GM12872 (cell line): ENCODE measurements at regions not wholly inside any gene's neighbourhood (a gene's known extent, or its start where the extent isn't known, plus 50 kb on each side); places are given as distances from the start of the nearest gene placed in this dataset.

ENCODE experiments used
- CTCF ChIP-seq: IDR thresholded peaks from 3 replicates; pipeline ENCODE4 v1.5.1; 2011; ENCODE audit warnings: low read depth, mild to moderate bottlenecking, low read length, moderate library complexity; ENCODE audit not compliant: insufficient read depth

DNA sequence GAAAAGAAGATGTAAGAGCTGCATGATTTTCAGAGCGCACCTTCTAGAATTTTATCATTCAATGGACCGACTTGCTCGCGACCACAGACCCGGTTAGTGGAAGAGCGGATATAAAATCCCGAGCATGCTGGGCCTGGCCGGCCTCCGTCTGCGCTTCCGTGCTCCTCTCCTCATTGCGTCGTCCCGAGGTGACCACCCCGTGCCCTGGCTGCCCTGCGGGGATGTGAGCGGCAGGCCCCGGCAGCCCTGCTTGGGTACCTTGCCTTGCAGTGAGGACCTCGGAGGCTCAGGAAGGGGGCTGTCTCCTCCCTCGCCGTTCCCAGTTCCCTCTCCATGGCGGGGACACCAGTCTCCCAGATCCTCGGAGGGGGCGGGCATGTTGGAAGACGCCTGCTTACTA lies 330.9 kb upstream of the SHH start:
- no peak for TF ChIP-seq CTCF

DNA sequence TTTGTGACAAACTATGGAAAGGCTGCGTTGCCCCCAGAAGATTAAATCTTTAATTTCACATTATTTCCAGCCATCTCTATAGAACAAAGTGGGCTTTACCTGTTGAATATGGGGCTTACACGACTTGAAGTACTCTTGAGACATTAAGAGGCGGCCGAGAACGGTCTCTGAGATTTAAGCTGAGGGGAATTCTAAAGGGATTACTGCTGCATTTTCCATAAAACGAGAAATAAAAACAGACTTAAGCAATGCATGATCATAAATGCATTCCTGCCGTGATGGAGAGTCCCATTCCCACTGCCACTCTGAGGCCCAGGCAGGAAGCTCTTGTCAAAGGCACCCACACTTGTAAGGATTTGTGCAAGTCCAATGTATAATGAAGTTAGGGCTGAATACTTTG lies 329.7 kb upstream of the SHH start:
- no peak for TF ChIP-seq CTCF

DNA sequence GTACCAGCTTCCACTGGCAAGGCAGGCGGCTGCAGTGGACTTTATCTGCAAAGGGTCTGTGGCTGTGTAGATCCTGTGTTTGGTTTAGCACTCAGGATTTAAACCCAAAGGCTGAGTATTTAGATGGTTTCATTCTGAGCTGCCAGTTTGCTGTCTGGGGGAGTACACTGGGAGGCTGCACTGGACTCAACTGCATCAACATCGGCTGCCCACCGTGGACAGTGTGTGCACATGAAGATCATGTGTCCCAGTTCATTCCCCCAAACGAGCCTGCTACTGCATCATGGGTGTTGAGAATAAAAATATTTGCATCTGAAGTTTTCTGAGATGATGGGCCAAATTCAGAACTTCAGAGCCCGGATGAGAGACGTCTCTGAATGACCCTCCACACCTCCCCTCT lies 328.6 kb upstream of the SHH start:
- TF ChIP-seq CTCF, result no peak

DNA sequence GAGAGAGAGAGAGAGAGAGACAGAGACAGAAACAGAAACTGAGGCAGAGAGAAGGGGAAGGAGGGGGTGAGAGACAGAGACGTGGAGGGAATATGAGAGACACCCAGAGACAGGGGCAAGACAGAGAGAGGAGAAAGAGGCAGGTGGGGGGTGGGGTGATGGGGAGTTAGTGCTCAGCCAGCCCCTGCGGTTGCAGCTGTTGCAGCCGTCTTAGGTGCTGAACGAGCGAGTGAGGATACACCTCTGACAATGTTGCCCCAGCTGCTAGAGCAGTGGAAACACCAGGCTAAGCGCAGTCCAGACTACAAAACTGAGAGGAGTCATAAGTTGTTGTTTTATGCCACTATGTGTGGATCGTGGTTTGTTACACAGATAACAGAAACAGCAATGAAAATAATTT lies 328.2 kb upstream of the SHH start:
- TF ChIP-seq CTCF, result no peak

GRCh38 chr7:156139633-156140032 lies 327.4 kb upstream of the SHH start:
- no peak for TF ChIP-seq CTCF

- no peak for TF ChIP-seq CTCF
Measured at GRCh38 chr7:156139112-156139511, 326.8 kb upstream of the SHH start.

- TF ChIP-seq CTCF, result no peak
Measured at GRCh38 chr7:156131881-156132280, 319.6 kb upstream of the SHH start.

DNA sequence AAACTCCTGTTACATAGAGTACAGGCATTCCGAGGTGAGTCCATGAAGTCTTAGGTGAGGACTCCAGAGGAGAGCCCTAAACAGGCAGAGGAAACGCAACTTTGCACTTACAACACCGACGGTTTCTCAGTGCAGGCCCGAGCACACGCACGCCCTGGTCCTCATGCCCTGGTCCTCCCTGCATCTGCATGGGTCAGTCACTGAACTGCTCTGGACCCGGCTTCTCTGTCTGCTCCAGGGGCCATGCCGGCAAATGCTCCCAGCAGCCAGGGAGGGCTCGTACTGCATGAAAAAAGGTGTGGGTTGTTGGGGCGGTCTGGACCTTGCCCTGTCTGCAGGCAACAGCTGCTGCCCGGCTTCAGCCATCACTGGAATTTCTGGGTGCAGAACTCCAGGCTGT lies 317.3 kb upstream of the SHH start:
- TF ChIP-seq CTCF, result no peak
